ENCODE measurements at regions not wholly inside any gene's neighbourhood (a gene's known extent, or its start where the extent isn't known, plus 50 kb on each side); places are given as distances from the start of the nearest gene placed in this dataset.
"Not testable (repeated sequence)": the region's sequence is repeated elsewhere in the genome, so short reads cannot be mapped to it uniquely, and the experiment has no call there.

DNA sequence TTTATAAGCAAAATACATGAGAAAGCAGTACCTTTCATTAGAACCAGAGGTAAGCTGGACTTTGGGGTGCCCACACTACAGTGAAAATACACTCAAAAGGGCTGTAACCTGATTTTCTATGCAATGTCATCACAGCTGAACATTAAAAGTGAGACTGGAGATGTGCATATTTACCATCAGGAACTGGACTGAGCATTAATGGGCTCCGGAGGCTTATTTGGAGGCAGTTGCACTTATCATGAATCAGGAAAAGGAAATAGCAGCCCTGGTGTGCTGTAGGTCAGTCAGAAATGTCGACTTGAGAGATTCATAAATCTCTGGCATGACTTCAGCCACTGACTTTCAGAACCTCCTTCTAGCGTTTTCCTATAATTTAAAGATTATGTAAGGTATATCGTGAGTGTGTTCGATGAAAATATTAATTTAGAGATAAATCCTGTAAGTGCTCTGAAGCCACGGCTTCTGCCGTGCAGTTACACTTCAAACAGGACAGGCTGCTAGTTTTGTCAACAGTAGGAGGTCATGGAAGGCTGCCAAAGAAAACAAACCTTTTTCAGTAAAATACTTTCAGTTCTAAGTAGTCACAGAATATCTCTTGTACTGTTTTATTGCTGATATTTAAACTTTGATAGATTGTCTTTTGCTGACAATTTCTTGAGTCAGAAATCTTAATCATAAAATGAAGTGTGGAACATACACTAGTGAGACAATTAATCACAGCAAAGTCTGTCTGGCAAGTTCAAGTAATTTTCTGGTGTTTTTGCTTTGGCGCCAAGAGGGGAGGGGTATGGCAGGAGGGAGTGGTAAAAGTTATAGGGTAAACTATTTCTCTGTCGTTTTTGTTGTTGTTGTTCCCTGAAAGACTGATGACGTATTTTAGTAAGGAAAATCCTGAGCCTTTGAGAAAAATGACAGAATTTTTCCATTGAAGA, 939.7 kb downstream of the NR2F1-AS1 start:
- DNase-seq (ENCODE audit: low read depth in 2 of 3, low spot score in 1 of 3) = no peak

DNA sequence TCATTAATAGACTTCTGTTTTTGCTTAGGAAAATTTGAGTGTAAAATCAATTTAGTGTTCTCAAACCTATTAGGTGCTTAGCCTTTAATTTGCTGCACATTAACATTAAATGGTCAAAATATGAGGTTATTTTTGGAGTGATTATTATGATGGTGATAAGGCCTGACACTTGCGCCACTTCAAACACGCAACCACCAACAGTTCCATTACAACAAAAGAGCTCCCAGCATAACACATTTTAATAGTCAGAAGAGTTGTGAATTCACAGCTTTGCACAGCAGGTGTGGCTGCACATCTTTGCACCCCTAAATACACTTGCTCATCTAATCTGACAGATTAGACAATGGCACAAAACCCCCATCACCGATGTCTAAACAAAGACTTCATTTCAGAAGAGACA, 940.7 kb downstream of the NR2F1-AS1 start:
- DNase-seq (ENCODE audit: low read depth in 2 of 3, low spot score in 1 of 3) = no peak

DNA sequence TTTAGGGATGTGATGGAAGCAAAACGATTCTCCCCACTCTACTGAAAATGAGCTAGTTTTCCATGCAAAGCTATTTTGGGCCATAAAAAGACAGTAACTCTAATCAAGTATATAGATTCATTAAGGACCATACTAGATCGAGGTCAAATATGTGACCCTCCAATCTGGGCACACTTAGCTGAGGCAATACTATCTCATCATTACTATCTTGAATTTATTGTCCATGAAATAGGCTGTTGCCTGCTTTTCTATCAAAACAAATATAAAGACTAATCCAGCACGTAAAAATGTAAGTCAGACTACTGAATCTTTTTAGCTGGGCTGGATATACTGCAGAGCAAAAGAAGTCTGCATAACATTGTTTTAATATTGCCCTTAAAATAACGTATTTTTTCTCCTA, 943.1 kb downstream of the NR2F1-AS1 start:
- no peak for DNase-seq (ENCODE audit: low read depth in 2 of 3, low spot score in 1 of 3)

DNA sequence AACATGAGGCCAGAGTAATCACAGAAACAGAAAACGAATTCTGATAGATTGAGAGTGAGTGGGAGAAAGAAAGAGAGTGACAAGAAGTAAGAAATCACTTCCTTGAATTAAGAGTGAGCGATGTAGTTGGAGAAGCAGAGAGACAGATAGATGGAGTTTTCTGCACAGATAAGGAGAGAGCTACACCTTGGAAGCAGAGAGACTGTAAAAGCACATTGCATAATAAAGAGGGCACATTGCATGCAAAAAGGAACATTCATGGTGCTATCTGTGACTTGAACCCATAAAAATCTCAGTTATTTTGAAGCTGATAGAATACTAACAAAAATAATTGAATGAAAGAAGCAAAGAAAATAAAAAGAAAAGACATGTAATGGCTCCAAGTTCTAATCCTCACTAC, 943.8 kb downstream of the NR2F1-AS1 start:
- no peak for DNase-seq (ENCODE audit: low read depth in 2 of 3, low spot score in 1 of 3)

DNA sequence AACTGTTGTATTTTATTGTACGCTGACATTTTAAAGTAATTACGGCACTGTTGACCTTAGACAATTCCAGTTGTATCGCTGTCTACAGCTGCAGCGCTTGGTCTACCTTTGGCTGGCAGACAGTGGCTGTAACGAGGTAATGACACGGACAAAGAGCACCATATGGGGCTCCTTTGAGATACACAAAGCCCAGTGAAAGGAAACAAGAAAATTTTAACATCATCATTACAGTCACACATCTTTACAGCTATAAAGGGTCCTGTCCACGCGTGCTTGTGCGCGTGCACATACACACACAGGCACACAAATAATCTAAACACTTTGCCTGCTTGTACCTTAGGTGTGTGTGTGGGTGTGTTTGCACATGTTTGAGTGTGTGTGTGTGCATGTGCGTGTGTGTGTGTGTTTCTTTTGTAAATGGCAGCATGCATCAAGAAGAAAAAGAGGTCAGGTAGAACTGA, 946.0 kb downstream of the NR2F1-AS1 start:
- no peak for DNase-seq (ENCODE audit: low read depth in 2 of 3, low spot score in 1 of 3)

DNA sequence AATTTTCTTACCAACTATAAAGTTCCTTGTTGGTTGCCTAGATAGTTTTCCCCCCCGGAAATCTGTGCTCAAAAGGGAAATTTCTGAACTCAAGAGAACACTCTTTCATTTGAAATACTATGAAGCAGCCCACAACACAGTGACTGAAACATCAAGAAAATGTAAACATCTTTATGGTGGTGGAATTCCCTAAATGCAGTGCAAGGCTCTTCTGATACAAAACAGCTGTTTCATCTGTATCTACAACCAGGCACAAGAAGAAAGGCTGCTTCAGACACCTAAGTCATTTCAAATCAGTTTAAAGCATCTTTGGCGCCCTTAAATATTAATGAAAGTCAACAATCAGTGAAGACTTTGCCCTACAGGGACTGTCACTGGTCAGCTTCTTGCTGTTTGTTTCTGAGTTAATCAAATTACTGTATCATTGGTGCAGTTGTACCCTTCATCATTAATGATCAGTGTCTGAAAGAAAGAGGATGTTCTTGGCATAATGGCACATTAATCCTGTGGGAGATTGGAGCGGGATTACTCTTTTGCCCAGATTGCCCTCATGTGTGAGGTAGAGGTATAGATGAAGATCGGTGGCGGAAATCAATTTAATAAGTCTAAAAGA, 947.0 kb downstream of the NR2F1-AS1 start:
- DNase-seq (ENCODE audit: low read depth in 2 of 3, low spot score in 1 of 3) = no peak

DNA sequence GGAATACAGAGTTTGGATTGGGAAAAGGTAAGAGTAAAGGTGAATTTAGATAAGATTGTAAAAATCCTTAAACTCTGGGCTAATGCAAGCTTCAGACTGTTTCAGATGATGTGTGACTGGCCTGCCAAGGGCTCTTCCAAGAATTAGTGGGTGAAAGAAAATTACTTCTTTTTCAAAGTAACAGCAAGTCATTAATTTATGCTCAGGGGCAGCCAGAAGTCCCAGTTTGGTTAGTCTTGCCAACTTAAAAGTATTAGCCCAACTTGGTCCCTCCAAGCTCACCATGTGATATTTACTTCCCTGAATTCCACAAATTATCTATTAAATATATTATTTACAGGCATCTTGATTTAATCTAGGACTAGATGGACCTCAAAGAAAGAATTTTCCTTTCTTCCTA, 947.8 kb downstream of the NR2F1-AS1 start:
- DNase-seq (ENCODE audit: low read depth in 2 of 3, low spot score in 1 of 3) = no peak

DNA sequence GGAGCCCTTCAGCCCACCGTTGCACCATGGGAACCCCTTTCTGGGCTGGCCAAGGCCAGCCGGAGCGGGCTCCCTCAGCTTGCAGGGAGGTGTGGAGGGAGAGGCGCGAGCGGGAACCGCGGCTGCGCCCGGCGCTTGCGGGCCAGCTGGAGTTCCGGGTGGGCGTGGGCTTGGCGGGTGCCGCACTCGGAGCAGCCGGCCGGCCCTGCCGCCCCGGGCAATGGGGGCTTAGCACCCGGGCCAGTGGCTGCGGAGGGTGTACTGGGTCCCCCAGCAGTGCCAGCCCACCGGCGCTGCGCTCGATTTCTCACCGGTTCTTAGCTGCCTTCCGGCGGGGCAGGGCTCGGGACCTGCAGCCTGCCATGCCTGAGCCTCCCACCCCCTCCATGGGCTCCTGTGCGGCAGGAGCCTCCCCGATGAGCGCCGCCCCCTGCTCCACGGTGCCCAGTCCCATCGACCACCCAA, 949.8 kb downstream of the NR2F1-AS1 start:
- not testable (repeated sequence) for DNase-seq (ENCODE audit: low read depth in 2 of 3, low spot score in 1 of 3)

DNA sequence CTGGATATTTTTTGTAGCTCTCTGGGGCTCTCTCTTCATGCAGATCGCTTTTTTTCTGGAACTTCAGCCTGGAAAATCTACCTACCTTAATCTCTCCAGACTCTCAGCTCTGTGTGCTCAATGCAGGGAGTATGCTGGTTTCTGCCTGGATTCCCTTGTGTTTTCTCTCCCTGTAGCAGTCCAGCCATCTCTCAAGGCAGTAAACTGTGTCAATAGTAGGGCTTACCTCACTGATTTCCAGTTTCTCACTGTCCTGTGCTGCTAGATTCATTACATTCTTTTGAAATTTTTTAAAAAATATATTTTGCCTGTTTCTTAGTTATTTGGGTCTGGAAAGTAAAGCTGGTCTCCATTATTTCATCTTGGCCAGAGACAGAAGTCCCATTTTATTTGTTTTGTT, 951.4 kb downstream of the NR2F1-AS1 start:
- no peak for DNase-seq (ENCODE audit: low read depth in 2 of 3, low spot score in 1 of 3)

DNA sequence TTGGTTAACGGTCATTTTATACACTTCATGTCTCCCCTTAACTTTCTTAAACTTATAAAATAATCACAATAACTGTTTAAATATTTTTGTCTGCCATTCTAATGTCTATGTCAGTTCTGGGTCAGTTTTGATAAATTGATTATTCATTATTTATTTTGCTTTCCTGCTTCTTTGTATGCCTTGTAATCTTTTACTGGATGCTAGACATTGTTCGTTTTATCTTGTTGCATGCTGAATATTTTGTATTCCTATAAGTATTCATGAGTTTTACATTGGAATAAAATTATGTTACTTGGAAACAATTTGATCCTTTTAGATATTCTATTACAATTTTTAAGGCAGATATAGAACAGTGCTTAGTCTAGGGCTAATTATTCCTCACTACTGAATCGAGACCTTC, 952.0 kb downstream of the NR2F1-AS1 start:
- DNase-seq (ENCODE audit: low read depth in 2 of 3, low spot score in 1 of 3) = no peak

DNA sequence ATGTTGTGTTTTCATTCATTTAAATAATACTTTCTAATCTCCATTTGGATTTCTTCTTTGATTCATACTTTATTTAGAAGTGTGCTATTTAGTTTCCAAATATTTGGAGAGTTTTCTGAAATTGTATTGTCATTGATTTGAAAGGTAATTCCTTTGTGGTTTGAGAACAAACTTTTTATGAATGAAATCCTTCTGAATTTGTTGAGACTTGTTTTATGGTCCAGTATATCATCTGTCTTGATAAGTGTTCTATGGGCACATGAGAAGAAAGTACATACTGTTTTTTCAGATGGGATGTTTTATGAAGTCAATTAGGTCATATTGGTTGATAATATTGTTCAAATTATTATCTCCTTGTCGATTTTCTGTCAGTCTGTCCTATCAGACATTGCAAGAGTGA, 953.8 kb downstream of the NR2F1-AS1 start:
- DNase-seq (ENCODE audit: low read depth in 2 of 3, low spot score in 1 of 3) = no peak

DNA sequence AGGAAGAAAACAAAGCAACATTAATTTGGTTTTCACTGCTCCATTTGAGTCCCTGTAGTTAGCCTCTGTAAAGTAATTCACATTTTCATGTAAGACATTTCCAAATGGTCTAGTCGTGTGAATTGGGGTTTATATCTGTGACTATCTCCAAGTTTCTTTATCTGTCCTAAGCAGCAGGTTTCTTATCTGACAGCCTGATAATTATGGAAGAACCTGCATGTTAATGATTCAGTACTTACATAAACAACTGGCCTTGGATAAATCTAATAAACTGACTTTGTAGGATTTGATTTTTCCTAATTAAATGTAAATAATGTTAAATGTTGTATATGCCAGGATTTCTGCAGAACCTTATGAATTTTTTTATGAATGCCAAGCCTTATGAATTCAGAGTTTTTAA, 964.9 kb downstream of the NR2F1-AS1 start:
- no peak for DNase-seq (ENCODE audit: low read depth in 2 of 3, low spot score in 1 of 3)

DNA sequence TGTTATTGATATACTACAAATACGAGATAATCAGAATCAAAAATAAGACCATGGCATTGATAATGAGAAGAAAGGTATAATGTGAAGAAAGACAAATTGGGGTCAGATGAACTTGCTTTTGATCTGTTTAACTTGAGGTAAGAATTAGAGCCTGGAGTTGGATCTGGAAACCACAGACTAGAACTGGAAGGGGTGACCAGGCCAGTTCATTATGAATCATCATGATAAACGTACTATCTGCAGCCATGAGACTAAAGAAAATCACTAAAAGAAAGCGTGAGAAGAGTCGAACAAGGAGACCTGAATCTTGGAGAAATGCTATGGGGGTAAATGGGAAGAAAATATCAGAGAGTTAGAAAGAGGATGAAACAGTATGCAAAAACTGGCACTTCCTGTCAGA, 967.5 kb downstream of the NR2F1-AS1 start:
- no peak for DNase-seq (ENCODE audit: low read depth in 2 of 3, low spot score in 1 of 3)

DNA sequence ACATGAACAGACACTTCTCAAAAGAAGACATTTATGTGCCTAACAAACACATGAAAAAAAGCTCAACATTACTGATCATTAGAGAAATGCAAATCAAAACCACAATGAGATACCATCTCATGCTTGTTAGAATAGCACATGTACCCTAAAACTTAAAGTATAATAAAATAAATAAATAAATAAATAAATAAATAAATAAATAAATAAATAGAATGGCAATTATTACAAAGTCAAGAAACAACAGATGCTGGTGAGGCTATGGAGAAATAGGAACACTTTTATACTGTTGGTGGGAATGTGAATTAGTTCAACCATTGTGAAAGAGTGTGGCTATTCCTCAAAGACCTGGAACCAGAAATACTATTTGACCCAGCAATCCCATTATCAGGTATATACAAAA, 970.6 kb downstream of the NR2F1-AS1 start:
- not testable (repeated sequence) for DNase-seq (ENCODE audit: low read depth in 2 of 3, low spot score in 1 of 3)

DNA sequence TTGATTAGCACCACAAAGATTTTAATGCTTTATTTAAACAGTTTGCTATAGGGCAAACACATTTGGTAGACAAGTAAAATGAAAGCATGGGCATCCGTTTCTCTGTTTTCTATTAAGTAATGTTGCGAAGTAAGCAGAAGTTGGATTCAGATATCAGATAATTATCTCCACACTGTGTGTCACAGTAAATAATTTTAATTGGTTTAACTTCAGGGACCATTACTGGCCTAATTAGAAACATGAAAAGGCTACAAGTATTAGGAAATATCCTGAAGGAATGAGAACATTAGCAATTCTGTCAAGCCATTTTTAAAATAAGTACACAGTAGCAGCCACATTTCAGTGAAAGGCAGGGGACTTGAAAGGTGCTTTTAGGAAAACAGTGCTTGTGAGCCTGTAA, 975.4 kb downstream of the NR2F1-AS1 start:
- no peak for DNase-seq (ENCODE audit: low read depth in 2 of 3, low spot score in 1 of 3)

DNA sequence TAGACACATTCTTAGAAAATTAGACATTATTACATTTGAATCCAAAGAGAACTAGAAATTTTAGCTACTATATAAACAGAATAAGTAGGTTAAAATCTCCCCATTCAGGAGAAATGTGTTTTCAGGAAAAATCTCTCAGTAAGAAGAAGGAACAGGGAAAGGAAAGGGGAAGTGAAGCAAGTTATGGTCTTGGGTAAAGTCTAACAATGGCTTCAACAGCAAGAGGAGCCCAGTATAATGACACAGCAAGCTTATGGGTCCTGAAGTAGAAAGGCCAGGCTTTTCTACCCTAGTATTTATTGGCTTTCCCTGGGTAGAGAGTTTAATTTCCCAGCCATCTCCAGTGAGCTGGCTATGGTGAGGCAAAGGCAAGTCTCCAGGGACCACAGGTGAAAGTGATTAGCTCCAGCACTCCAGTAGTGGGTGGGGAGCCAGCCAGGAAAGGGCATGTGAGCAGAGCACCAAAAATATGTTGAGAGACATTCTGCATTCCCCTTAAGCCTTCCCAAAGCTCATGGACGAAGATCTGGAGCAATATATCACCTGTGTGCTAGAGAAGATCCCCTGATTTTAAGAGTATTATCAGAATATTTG, 981.7 kb downstream of the NR2F1-AS1 start:
- no peak for DNase-seq (ENCODE audit: low read depth in 2 of 3, low spot score in 1 of 3)

DNA sequence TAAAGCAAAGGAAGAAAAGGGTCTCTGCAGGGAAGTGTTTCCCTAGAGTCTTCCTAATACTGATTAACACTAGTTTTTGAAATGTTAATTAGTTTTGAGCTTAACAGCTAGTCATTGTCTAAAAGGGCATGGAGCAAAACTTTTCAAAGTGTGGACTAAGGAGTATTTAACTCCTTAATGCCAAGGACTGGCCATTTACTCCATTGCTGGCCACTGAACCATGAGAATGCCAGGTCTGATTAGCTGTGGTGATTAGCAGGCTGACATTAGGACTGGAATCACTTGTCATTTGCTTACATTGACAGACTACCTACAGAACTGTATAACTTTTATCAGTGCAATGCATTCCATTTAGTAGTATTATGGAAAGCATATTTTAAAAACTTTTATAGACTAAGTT, 987.0 kb downstream of the NR2F1-AS1 start:
- DNase-seq (ENCODE audit: low read depth in 2 of 3, low spot score in 1 of 3) = no peak

DNA sequence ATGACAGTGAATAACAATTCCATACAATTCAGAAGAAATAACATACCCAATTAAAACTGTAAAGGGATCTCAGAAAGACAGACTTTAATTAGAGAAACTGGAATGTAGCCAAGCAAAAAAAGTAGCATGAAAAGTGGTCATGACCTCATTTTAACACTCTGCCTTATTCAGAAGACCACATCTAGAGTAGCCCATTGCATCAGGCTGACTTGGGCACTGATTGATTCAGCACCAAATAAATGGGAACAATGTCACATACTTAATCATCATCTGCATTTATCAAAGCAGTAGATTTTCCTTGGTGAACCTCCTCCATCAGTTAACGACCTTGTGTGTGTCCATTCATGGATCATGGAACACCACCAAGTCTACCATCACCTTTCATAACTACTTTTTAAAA, 992.1 kb downstream of the NR2F1-AS1 start:
- DNase-seq (ENCODE audit: low read depth in 2 of 3, low spot score in 1 of 3) = no peak

DNA sequence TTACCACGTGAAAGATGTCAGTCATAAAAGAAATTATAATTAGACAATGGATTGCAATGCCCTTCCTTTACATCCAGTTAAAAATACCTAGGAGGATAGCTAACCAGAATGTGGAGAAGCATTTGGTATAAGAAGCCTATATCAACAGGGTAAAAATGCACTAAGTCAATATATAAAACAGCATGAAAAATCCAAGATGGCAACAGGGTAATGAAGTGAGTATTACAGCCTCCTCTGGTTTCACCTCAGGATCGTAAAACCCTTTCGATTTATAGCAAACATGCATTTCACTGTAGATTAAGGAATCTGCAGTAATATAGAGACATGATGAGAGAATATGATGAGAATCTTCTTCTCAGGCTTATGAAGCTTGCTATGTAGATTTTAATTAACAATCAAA, 999.3 kb downstream of the NR2F1-AS1 start:
- no peak for DNase-seq (ENCODE audit: low read depth in 2 of 3, low spot score in 1 of 3)

DNA sequence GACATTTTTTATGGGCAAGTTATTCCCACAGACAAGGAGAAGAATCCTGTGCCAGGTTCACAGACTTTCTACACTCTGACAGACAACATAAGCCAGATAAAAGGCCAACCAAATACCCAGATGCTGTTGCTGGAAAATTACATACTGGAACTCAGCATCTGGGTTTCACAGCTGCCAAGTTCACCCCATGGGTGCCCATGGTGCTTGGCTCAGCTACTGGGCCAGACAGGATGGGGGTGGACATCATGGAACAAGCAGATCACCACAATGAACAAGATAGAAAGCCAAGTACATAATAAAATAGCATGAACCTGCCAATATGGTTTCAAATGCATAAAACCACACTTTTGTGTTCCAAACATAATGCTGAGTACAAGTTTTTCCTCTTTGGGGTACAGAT, 999.8 kb downstream of the NR2F1-AS1 start:
- DNase-seq (ENCODE audit: low read depth in 2 of 3, low spot score in 1 of 3) = no peak

DNA sequence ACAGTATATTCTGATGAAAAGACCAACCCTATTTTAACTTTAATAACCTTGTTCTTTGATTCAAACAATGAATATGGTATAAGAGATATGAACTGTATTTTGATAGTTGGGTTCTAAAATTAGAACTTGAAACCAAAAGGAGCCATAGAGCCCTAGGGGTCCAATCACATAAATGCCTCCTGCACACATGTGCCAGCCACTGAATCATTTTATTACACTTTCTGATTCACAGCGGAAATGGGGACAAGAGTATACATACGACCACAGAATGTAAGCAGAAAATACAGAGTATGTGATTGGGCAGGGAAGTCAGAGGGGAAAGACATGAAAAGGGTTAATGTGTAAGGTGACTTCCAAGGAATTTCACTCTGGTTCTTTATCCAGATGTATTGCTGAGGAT, 1000.2 kb downstream of the NR2F1-AS1 start:
- DNase-seq (ENCODE audit: low read depth in 2 of 3, low spot score in 1 of 3) = no peak

DNA sequence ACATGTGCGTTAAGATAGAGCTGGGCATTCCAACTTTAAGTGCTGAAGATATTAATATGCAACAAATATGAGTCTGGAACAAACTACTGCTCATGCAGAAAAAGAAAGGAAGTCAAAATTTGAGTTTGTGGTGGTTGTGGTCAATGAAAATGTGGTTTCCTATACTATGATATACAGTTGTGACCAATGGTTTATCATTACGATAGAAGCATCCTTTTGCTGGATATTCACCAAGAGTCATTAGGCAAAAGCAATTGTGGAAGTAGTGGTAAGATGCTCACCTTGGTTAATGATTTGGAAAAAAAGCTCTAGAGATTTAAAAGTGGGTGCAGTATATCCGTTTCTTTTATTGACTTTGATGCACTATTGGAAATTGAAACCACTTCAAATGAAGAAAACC, 1007.0 kb downstream of the NR2F1-AS1 start:
- no peak for DNase-seq (ENCODE audit: low read depth in 2 of 3, low spot score in 1 of 3)

Measured in stimulated activated CD4-positive, alpha-beta T cell treated with anti-CD3 and anti-CD28 coated beads, Interleukin-12 subunit alpha, Interleukin-12 subunit beta, amount 100 ng/mL, for 48 hours (primary cell).